ENCODE measurements at regions not wholly inside any gene's neighbourhood (a gene's known extent, or its start where the extent isn't known, plus 50 kb on each side); places are given as distances from the start of the nearest gene placed in this dataset.

- no peak for TF ChIP-seq CTCF (IDR thresholded peaks at IDR 0.05)
- TF ChIP-seq POLR2AphosphoS5 (IDR thresholded peaks at IDR 0.05) = no peak
Observed at GRCh38 chr5:23319901-23320300, 187.5 kb upstream of the PRDM9 start.
